Nephron (organoid): ENCODE measurements at regions not wholly inside any gene's neighbourhood (a gene's known extent, or its start where the extent isn't known, plus 50 kb on each side); places are given as distances from the start of the nearest gene placed in this dataset.

Source experiments
- H3K27ac Mint-ChIP-seq, 3 experiments: 2 replicates each; pipeline ENCODE4 v1.8.0; 2020; ENCODE audit warnings: mixed read lengths in 3 of 3, mild to moderate bottlenecking in 2 of 3, moderate library complexity in 1 of 3
- H3K27me3 Mint-ChIP-seq: 2 replicates; pipeline ENCODE4 v1.8.0; 2021; ENCODE audit warnings: low read depth, mild to moderate bottlenecking, moderate library complexity, mixed read lengths
- H3K36me3 Mint-ChIP-seq: 2 replicates; pipeline ENCODE4 v1.8.0; 2020; ENCODE audit warnings: low read depth, mixed read lengths
- H3K4me1 Mint-ChIP-seq: 2 replicates; pipeline ENCODE4 v1.8.0; 2020; ENCODE audit warnings: mixed read lengths
- H3K4me3 Mint-ChIP-seq, 3 experiments: 2 replicates each; pipeline ENCODE4 v1.8.0; 2020; ENCODE audit warnings: mild to moderate bottlenecking in 3 of 3, mixed read lengths in 3 of 3, moderate library complexity in 2 of 3
- H3K9me3 Mint-ChIP-seq: 2 replicates; pipeline ENCODE4 v1.8.0; 2020; ENCODE audit warnings: mixed read lengths
- CTCF ChIP-seq, 3 experiments: fragments of 200-600 bp; sonication (generic); IDR thresholded peaks; one replicate each; pipeline ENCODE4 v1.5.0; 2021; ENCODE audit warnings: antibody characterized with exemption in 3 of 3; ENCODE audit not compliant: unreplicated experiment in 3 of 3

- Mint-ChIP-seq H3K27ac (no peak overlapping the region), H3K36me3 (no peaks in the 10 kb centered on the region), H3K4me3 (no peak overlapping the region), H3K4me1 (no peaks in the 10 kb centered on the region), H3K27me3 (no peaks in the 10 kb centered on the region), H3K9me3 (no peaks in the 10 kb centered on the region)
- no peak for TF ChIP-seq CTCF (IDR thresholded peaks at IDR 0.05; ENCODE audit: unreplicated experiment in 3 of 3)
Observed at GRCh38 chr11:127126986-127127385, 126.4 kb upstream of the KIRREL3 start.

GRCh38 chr11:127119356-127119755, 118.8 kb upstream of the KIRREL3 start:
- Mint-ChIP-seq H3K27me3 (no peaks in the 10 kb centered on the region), H3K36me3 (no peaks in the 10 kb centered on the region), H3K4me3 (no peak overlapping the region), H3K4me1 (peaks cover 13% of the 10 kb centered on the region), H3K27ac (no peak overlapping the region), H3K9me3 (no peaks in the 10 kb centered on the region)
- no peak for TF ChIP-seq CTCF (IDR thresholded peaks at IDR 0.05; ENCODE audit: unreplicated experiment in 3 of 3)

GRCh38 chr11:127118811-127119210, 118.2 kb upstream of the KIRREL3 start:
- Mint-ChIP-seq H3K9me3 (no peaks in the 10 kb centered on the region), H3K27me3 (no peaks in the 10 kb centered on the region), H3K4me3 (no peak overlapping the region), H3K27ac (no peak overlapping the region), H3K4me1 (peaks cover 13% of the 10 kb centered on the region), H3K36me3 (no peaks in the 10 kb centered on the region)
- no peak for TF ChIP-seq CTCF (IDR thresholded peaks at IDR 0.05; ENCODE audit: unreplicated experiment in 3 of 3)

GRCh38 chr11:127117231-127117739, 116.7 kb upstream of the KIRREL3 start:
- no peak for TF ChIP-seq CTCF (IDR thresholded peaks at IDR 0.05; ENCODE audit: unreplicated experiment in 3 of 3)
- Mint-ChIP-seq H3K4me3 (no peak overlapping the region), H3K36me3 (no peaks in the 10 kb centered on the region), H3K4me1 (peaks cover 13% of the 10 kb centered on the region), H3K27ac (no peak overlapping the region), H3K27me3 (peaks cover 4% of the 10 kb centered on the region), H3K9me3 (no peaks in the 10 kb centered on the region)

- no peaks in the 10 kb centered on the region for H3K36me3 Mint-ChIP-seq
- no peaks in the 10 kb centered on the region for H3K9me3 Mint-ChIP-seq
- peaks cover 6% of the 10 kb centered on the region for H3K27me3 Mint-ChIP-seq
- H3K27ac Mint-ChIP-seq: no peak overlapping the region
- peaks cover 16% of the 10 kb centered on the region for H3K4me1 Mint-ChIP-seq
- no peak for TF ChIP-seq CTCF (IDR thresholded peaks at IDR 0.05; ENCODE audit: unreplicated experiment in 3 of 3)
- no peak overlapping the region for H3K4me3 Mint-ChIP-seq
Observed at GRCh38 chr11:127115844-127116243, 115.3 kb upstream of the KIRREL3 start.

GRCh38 chr11:127114035-127114434, 113.5 kb upstream of the KIRREL3 start:
- Mint-ChIP-seq H3K36me3 (no peaks in the 10 kb centered on the region), H3K27me3 (peaks cover 11% of the 10 kb centered on the region), H3K4me1 (peaks cover 25% of the 10 kb centered on the region), H3K9me3 (no peaks in the 10 kb centered on the region), H3K4me3 (no peak overlapping the region), H3K27ac (no peak overlapping the region)
- no peak for TF ChIP-seq CTCF (IDR thresholded peaks at IDR 0.05; ENCODE audit: unreplicated experiment in 3 of 3)
